Right cardiac atrium (tissue), 5 donors: ENCODE measurements at regions not wholly inside any gene's neighbourhood (a gene's known extent, or its start where the extent isn't known, plus 50 kb on each side); places are given as distances from the start of the nearest gene placed in this dataset.

Source experiments
- ATAC-seq, 2 donors: fragments of 200-7000 bp; cut with Tn5 transposase; one replicate each; pipeline versions ENCODE4 v1.8.0 to v1.9.1; 2020; ENCODE audit warnings: moderate library complexity in 2 of 2, mild to moderate bottlenecking in 1 of 2
- DNase-seq, 3 donors: peaks; one replicate each; pipeline ENCODE4 v3.0.0-alpha.2; 2020
- H3K27ac ChIP-seq: one replicate; pipeline ENCODE4 v1.5.1; 2013; ENCODE audit warnings: mild to moderate bottlenecking, low read length, control low read depth, moderate library complexity
- H3K27me3 ChIP-seq: one replicate; pipeline ENCODE4 v1.6.1; 2013; ENCODE audit not compliant: control insufficient read depth, insufficient read depth
- H3K4me1 ChIP-seq: one replicate; pipeline ENCODE4 v1.6.1; 2013; ENCODE audit warnings: low read length; ENCODE audit not compliant: control insufficient read depth, insufficient read depth
- H3K4me3 ChIP-seq: one replicate; pipeline ENCODE4 v1.5.1; 2013; ENCODE audit warnings: low read length, control low read depth
- H3K9me3 ChIP-seq: one replicate; pipeline ENCODE4 v1.6.1; 2013; ENCODE audit warnings: low read length; ENCODE audit not compliant: control insufficient read depth
- WGBS: extraction: QIAGEN DNeasy Blood & Tissue Kit; methylation state at CpG from one replicate; pipeline ENCODE4 v1.1.7; 2013; 5-methylcytosine and 5-hydroxymethylcytosine counted together
- intact Hi-C, 4 donors: fragments of 100-400 bp; cut with DNase I; formaldehyde crosslinking; loops; one replicate each; pipeline versions ENCODE4 v1.11.0 to v1.14.0; 2022 to 2023
- donor health status: healthy with polysubstance abuse.
- donor health status: DM: no; HTN: yes; CAD: no.
- donor health status: DM: no; HTN: no; CAD: no.
- donor health status: DM: no; HTN: yes; CAD: no; lungs with severe emphysema.
- donor health status: DM: yes; HTN: yes; CAD: no.

GRCh38 chr3:189486556-189486955, 144.6 kb upstream of the TP63 start:
- Histone ChIP-seq H3K9me3 (no peaks in the 10 kb centered on the region), H3K4me3 (no peak overlapping the region), H3K27me3 (no peaks in the 10 kb centered on the region), H3K27ac (no peak overlapping the region), H3K4me1 (no peaks in the 10 kb centered on the region)
- WGBS = 65% methylated on average over 2 of the region's 2 CpGs
- DNase-seq (no peak), ATAC-seq (no peak)
- intact Hi-C loops = no loop called here

GRCh38 chr3:189488241-189488767, 142.9 kb upstream of the TP63 start:
- intact Hi-C loops = no loop called here
- ATAC-seq (no peak), DNase-seq (peak in 1 of 3 donors; percentile 6)
- WGBS = 66% methylated on average over 9 of the region's 9 CpGs
- Histone ChIP-seq H3K4me1 (no peaks in the 10 kb centered on the region), H3K27ac (no peak overlapping the region), H3K9me3 (no peaks in the 10 kb centered on the region), H3K4me3 (no peak overlapping the region), H3K27me3 (no peaks in the 10 kb centered on the region)

- intact Hi-C loops = no loop called here
- Histone ChIP-seq H3K27ac (no peak overlapping the region), H3K27me3 (no peaks in the 10 kb centered on the region), H3K9me3 (no peaks in the 10 kb centered on the region), H3K4me3 (no peak overlapping the region), H3K4me1 (no peaks in the 10 kb centered on the region)
- ATAC-seq (no peak), DNase-seq (no peak)
- WGBS = 80% methylated on average over 1 of the region's 1 CpG
These were observed 140.9 kb upstream of the TP63 start for GRCh38 chr3:189490337-189490736.

- Histone ChIP-seq H3K4me3 (no peak overlapping the region), H3K4me1 (no peaks in the 10 kb centered on the region), H3K27ac (no peak overlapping the region), H3K9me3 (no peaks in the 10 kb centered on the region), H3K27me3 (no peaks in the 10 kb centered on the region)
- DNase-seq = no peak
- ATAC-seq = no peak
- intact Hi-C loops = no loop called here
- 41% methylated on average over 3 of the region's 3 CpGs for WGBS
These were observed 140.4 kb upstream of the TP63 start for GRCh38 chr3:189490749-189491148.

- WGBS = 79% methylated on average over 4 of the region's 4 CpGs
These were observed 139.4 kb upstream of the TP63 start for GRCh38 chr3:189491831-189492230.

GRCh38 chr3:189493271-189493670, 137.9 kb upstream of the TP63 start:
- intact Hi-C loops = no loop called here
- Histone ChIP-seq H3K27me3 (no peaks in the 10 kb centered on the region), H3K27ac (no peak overlapping the region), H3K4me1 (no peaks in the 10 kb centered on the region), H3K4me3 (no peak overlapping the region), H3K9me3 (no peaks in the 10 kb centered on the region)
- no peak for ATAC-seq
- DNase-seq = no peak
- 77% methylated on average over 3 of the region's 3 CpGs for WGBS

More at GRCh38 chr3:189491831-189492230, 139.4 kb upstream of the TP63 start:
- H3K9me3 ChIP-seq = no peaks in the 10 kb centered on the region
- no peak overlapping the region for H3K4me3 ChIP-seq
- no peaks in the 10 kb centered on the region for H3K4me1 ChIP-seq
- no peak overlapping the region for H3K27ac ChIP-seq
- no peak for ATAC-seq
- intact Hi-C loops = no loop called here
- H3K27me3 ChIP-seq = no peaks in the 10 kb centered on the region
- no peak for DNase-seq

- WGBS = 80% methylated on average over 1 of the region's 1 CpG
- Histone ChIP-seq H3K27ac (no peak overlapping the region), H3K4me1 (no peaks in the 10 kb centered on the region), H3K27me3 (no peaks in the 10 kb centered on the region), H3K4me3 (no peak overlapping the region), H3K9me3 (no peaks in the 10 kb centered on the region)
- intact Hi-C loops = no loop called here
- DNase-seq (no peak), ATAC-seq (no peak)
These were observed 136.6 kb upstream of the TP63 start for GRCh38 chr3:189494632-189495031.

GRCh38 chr3:189496375-189497138, 134.6 kb upstream of the TP63 start:
- Histone ChIP-seq H3K27me3 (no peaks in the 10 kb centered on the region), H3K4me3 (no peak overlapping the region), H3K4me1 (no peaks in the 10 kb centered on the region), H3K9me3 (no peaks in the 10 kb centered on the region), H3K27ac (no peak overlapping the region)
- WGBS = 53% methylated on average over 6 of the region's 6 CpGs
- DNase-seq (no peak), ATAC-seq (no peak)
- intact Hi-C loops = no loop called here

GRCh38 chr3:189498995-189499704, 132.0 kb upstream of the TP63 start:
- H3K4me3 ChIP-seq = no peak overlapping the region
- no peaks in the 10 kb centered on the region for H3K27me3 ChIP-seq
- ATAC-seq (no peak), DNase-seq (no peak)
- 68% methylated on average over 4 of the region's 4 CpGs for WGBS
- H3K27ac ChIP-seq = no peak overlapping the region
- no peaks in the 10 kb centered on the region for H3K9me3 ChIP-seq
- no peaks in the 10 kb centered on the region for H3K4me1 ChIP-seq
- intact Hi-C loops = no loop called here

GRCh38 chr3:189500299-189500698, 130.9 kb upstream of the TP63 start:
- no peaks in the 10 kb centered on the region for H3K27me3 ChIP-seq
- intact Hi-C loops = no loop called here
- DNase-seq = no peak
- WGBS = 96% methylated on average over 4 of the region's 4 CpGs
- no peak for ATAC-seq
- H3K9me3 ChIP-seq = no peaks in the 10 kb centered on the region
- no peak overlapping the region for H3K4me3 ChIP-seq
- no peaks in the 10 kb centered on the region for H3K4me1 ChIP-seq
- no peak overlapping the region for H3K27ac ChIP-seq

- H3K4me3 ChIP-seq = no peak overlapping the region
- ATAC-seq (no peak), DNase-seq (no peak)
- H3K4me1 ChIP-seq = no peaks in the 10 kb centered on the region
- no peak overlapping the region for H3K27ac ChIP-seq
- no peaks in the 10 kb centered on the region for H3K27me3 ChIP-seq
- no peaks in the 10 kb centered on the region for H3K9me3 ChIP-seq
- intact Hi-C loops = no loop called here
- 58% methylated on average over 3 of the region's 3 CpGs for WGBS
These were observed 130.2 kb upstream of the TP63 start for GRCh38 chr3:189500798-189501495.
